IPS DF 6.9 (cell line): ENCODE measurements at regions not wholly inside any gene's neighbourhood (a gene's known extent, or its start where the extent isn't known, plus 50 kb on each side); places are given as distances from the start of the nearest gene placed in this dataset.

Experiments
- DNase-seq: peaks from one replicate; pipeline ENCODE4 v3.0.0-alpha.2; 2013; ENCODE audit warnings: low read depth, low spot score
- H3K27ac ChIP-seq: one replicate; pipeline ENCODE4 v1.5.1; 2013; ENCODE audit warnings: low read length, control low read depth
- H3K27me3 ChIP-seq: 2 replicates; pipeline ENCODE4 v1.6.1; 2013; ENCODE audit warnings: mild to moderate bottlenecking, low read length; ENCODE audit not compliant: control insufficient read depth, insufficient read depth
- H3K36me3 ChIP-seq: 2 replicates; pipeline ENCODE4 v1.6.1; 2013; ENCODE audit warnings: low read length; ENCODE audit not compliant: control insufficient read depth, insufficient read depth
- H3K4me1 ChIP-seq: 2 replicates; pipeline ENCODE4 v1.6.1; 2013; ENCODE audit warnings: low read length; ENCODE audit not compliant: control insufficient read depth, insufficient read depth
- H3K4me3 ChIP-seq: 2 replicates; pipeline ENCODE4 v1.5.1; 2013; ENCODE audit warnings: mild to moderate bottlenecking, low read length
- H3K9me3 ChIP-seq: 2 replicates; pipeline ENCODE4 v1.6.1; 2013; ENCODE audit warnings: low read length, inconsistent platforms; ENCODE audit not compliant: control insufficient read depth, insufficient read depth
- WGBS: extraction: QIAGEN DNeasy Blood & Tissue Kit; methylation state at CpG from one replicate; pipeline ENCODE4 v1.1.7; 2013; ENCODE audit warnings: mixed read lengths, missing lambda C conversion rate; ENCODE audit not compliant: insufficient read length, insufficient coverage; 5-methylcytosine and 5-hydroxymethylcytosine counted together

GRCh38 chr20:39632757-39633156 is 670.6 kb downstream of the DHX35 start:
- H3K4me1 ChIP-seq, result no peaks in the 10 kb centered on the region
- no peak overlapping the region for H3K27ac ChIP-seq
- H3K9me3 ChIP-seq, result no peaks in the 10 kb centered on the region
- H3K36me3 ChIP-seq, result no peaks in the 10 kb centered on the region
- no peak for DNase-seq
- no peaks in the 10 kb centered on the region for H3K27me3 ChIP-seq
- H3K4me3 ChIP-seq, result no peak overlapping the region

- no peak overlapping the region for H3K4me3 ChIP-seq
- H3K9me3 ChIP-seq, result no peaks in the 10 kb centered on the region
- H3K27ac ChIP-seq, result no peak overlapping the region
- no peaks in the 10 kb centered on the region for H3K4me1 ChIP-seq
- H3K27me3 ChIP-seq, result no peaks in the 10 kb centered on the region
- DNase-seq, result no peak
- no peaks in the 10 kb centered on the region for H3K36me3 ChIP-seq
These were observed 670.0 kb downstream of the DHX35 start for GRCh38 chr20:39632176-39632575.

- Histone ChIP-seq H3K9me3 (no peaks in the 10 kb centered on the region), H3K27ac (no peak overlapping the region), H3K36me3 (no peaks in the 10 kb centered on the region), H3K27me3 (no peaks in the 10 kb centered on the region), H3K4me3 (no peak overlapping the region), H3K4me1 (no peaks in the 10 kb centered on the region)
- no peak for DNase-seq
These were observed 669.4 kb downstream of the DHX35 start for GRCh38 chr20:39631557-39631956.

DNA sequence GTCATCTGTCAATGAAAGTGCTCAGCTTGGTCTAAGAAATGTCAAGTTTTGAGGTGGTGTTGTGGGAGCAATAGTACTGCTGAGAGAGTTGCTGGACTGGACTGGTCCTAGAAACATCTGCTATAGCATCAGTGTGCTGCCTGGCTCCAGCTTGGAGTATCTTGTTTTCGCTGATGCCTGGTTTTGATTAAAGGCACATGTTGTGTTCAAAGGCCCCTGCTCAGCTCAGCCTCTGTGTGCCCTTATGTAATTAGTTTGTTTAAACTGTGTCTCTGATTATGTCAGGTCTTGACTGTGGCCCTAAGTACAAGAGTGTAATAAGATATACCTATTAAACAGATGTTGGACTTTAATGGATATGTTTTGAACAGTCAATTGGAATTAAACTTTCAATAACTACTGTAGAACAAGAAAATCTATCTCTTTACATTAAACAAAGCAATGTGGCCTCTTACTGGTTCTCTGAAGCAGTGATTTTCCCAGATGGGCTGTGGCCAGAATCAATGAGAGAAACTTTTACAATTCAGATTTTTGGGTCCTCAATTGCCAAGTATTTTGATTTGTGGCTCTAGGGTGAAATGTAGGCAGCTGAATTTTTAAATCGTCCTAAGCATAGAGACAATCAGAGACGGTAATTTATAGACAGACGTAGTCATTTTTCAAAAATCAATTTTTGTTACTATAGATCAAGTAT is 668.2 kb downstream of the DHX35 start:
- no peaks in the 10 kb centered on the region for H3K36me3 ChIP-seq
- DNase-seq, result no peak
- H3K4me1 ChIP-seq, result no peaks in the 10 kb centered on the region
- H3K27me3 ChIP-seq, result no peaks in the 10 kb centered on the region
- no peaks in the 10 kb centered on the region for H3K9me3 ChIP-seq
- no peak overlapping the region for H3K4me3 ChIP-seq
- no CpG with 5 or more reads among the region's 4 CpGs for WGBS
- H3K27ac ChIP-seq, result no peak overlapping the region

DNA sequence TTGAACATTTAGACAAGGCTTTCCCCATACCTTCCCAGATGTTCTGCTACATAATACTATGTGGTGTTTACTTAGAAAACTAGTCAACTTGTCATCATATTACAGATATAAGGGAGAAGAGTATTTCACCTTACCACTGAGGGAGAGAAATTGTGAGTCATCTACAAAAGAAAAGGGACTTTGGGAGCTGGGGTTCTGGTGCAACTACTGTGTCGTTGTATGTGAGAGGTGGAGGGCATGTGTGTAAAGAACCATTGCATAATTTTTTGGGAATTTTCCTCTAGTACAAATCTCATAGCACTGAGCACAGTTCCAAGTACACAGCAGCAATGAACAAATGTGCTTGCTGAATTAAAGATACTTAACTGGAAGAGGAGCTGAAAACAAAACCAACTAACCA is 665.6 kb downstream of the DHX35 start:
- no peak overlapping the region for H3K4me3 ChIP-seq
- H3K27me3 ChIP-seq, result no peaks in the 10 kb centered on the region
- H3K27ac ChIP-seq, result no peak overlapping the region
- no peaks in the 10 kb centered on the region for H3K4me1 ChIP-seq
- no peaks in the 10 kb centered on the region for H3K9me3 ChIP-seq
- H3K36me3 ChIP-seq, result no peaks in the 10 kb centered on the region
- no peak for DNase-seq
- WGBS, result no CpG with 5 or more reads among the region's 1 CpG

GRCh38 chr20:39624316-39624715 is 662.2 kb downstream of the DHX35 start:
- Histone ChIP-seq H3K27me3 (no peaks in the 10 kb centered on the region), H3K36me3 (no peaks in the 10 kb centered on the region), H3K4me3 (no peak overlapping the region), H3K27ac (no peak overlapping the region), H3K4me1 (no peaks in the 10 kb centered on the region), H3K9me3 (no peaks in the 10 kb centered on the region)
- no peak for DNase-seq
- no CpG with 5 or more reads among the region's 1 CpG for WGBS

- no peak overlapping the region for H3K4me3 ChIP-seq
- no peaks in the 10 kb centered on the region for H3K9me3 ChIP-seq
- no CpG with 5 or more reads among the region's 2 CpGs for WGBS
- H3K4me1 ChIP-seq, result no peaks in the 10 kb centered on the region
- no peak for DNase-seq
- H3K27ac ChIP-seq, result no peak overlapping the region
- no peaks in the 10 kb centered on the region for H3K27me3 ChIP-seq
- H3K36me3 ChIP-seq, result no peaks in the 10 kb centered on the region
These were observed 661.6 kb downstream of the DHX35 start for GRCh38 chr20:39623584-39624234.

DNA sequence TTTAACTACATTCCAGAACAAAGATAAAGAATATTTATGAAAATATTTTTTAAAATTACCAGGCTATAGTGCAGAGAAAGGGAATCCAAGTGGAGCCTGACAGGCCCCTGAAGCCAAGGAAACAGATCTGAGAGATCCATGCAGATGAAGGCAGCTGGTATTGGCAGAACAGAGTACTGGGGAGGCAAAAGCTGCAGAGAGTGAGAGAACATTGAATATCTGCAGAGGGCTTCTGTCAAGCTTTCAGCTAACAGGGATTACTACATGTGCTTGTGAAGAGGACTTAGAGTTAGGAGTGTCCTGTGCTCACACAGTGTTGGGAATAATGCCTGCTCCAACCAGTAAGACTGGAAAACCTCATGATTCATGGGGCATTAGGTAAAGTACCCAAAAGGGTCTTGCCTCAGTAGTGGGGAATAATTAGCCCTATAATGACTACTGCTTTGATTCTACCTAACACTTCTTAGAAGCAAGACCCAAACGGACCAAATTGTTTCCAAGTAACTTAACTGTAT is 657.2 kb downstream of the DHX35 start:
- Histone ChIP-seq H3K27me3 (no peaks in the 10 kb centered on the region), H3K27ac (no peak overlapping the region), H3K4me3 (no peak overlapping the region), H3K4me1 (no peaks in the 10 kb centered on the region), H3K36me3 (no peaks in the 10 kb centered on the region), H3K9me3 (no peaks in the 10 kb centered on the region)
- DNase-seq, result no peak
- WGBS, result no CpG with 5 or more reads among the region's 1 CpG

DNA sequence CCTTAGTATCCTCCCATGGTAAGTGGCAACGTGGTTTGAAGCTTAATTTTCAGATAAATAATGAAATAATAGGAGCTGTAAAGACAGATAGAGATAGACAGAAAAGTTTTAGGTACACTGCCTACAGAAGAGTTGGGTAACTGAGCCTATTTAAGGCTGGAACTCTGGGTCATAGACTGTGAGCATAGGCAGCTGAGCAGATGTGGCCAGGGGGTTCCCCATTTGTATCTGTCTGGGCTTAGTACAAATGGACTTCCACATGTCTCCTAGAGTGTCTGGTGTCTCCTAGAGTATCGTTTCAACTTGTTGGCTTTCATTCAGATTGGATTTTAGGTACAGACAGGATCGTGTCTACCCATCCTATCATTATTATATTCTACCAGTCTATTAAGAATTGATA is 649.8 kb downstream of the DHX35 start:
- no CpG with 5 or more reads among the region's 3 CpGs for WGBS
- H3K4me3 ChIP-seq, result no peak overlapping the region
- no peak overlapping the region for H3K27ac ChIP-seq
- DNase-seq, result no peak
- H3K9me3 ChIP-seq, result no peaks in the 10 kb centered on the region
- no peaks in the 10 kb centered on the region for H3K4me1 ChIP-seq
- no peaks in the 10 kb centered on the region for H3K27me3 ChIP-seq
- H3K36me3 ChIP-seq, result no peaks in the 10 kb centered on the region

DNA sequence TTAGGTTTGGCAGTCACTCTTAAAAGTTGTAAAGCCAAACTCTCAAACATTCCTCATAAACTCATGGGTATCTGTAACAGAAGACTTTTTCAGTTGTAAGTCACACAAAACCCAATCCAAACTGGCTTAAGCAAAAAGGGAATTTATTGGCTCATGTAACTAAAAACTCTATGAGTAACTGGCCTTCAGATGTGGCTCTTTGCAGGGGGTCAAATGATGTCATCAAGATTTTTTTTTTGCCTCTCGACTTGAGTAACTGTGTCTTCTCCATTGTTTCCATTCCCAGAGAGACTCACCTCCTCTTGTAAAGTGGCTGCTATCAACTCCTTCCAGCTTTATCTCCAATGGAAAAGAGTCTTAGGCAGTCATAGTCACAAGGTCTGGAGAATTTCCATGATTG is 645.0 kb downstream of the DHX35 start:
- no peaks in the 10 kb centered on the region for H3K27me3 ChIP-seq
- H3K9me3 ChIP-seq, result no peaks in the 10 kb centered on the region; the same call in 1 of the 2 replicates
- no peak for DNase-seq
- no peaks in the 10 kb centered on the region for H3K4me1 ChIP-seq
- H3K36me3 ChIP-seq, result no peaks in the 10 kb centered on the region
- no peak overlapping the region for H3K4me3 ChIP-seq
- no peak overlapping the region for H3K27ac ChIP-seq
- no CpG with 5 or more reads among the region's 1 CpG for WGBS

- H3K27me3 ChIP-seq, result no peaks in the 10 kb centered on the region
- no peaks in the 10 kb centered on the region; the same call in 1 of the 2 replicates for H3K9me3 ChIP-seq
- H3K36me3 ChIP-seq, result no peaks in the 10 kb centered on the region
- DNase-seq, result no peak
- H3K4me3 ChIP-seq, result no peak overlapping the region
- H3K27ac ChIP-seq, result no peak overlapping the region
- WGBS, result no CpG with 5 or more reads among the region's 3 CpGs
- no peaks in the 10 kb centered on the region for H3K4me1 ChIP-seq
These were observed 643.8 kb downstream of the DHX35 start for GRCh38 chr20:39605908-39606307.
